Spleen (tissue), 11 donors: ENCODE measurements at regions not wholly inside any gene's neighbourhood (a gene's known extent, or its start where the extent isn't known, plus 50 kb on each side); places are given as distances from the start of the nearest gene placed in this dataset.

ENCODE experiments used
- DNase-seq: peaks from one replicate; pipeline ENCODE4 v3.0.0-alpha.2; 2020
- H3K27ac ChIP-seq, 8 donors: fragments of 200-600 bp; sonication (generic) in 7 of 8; 1 replicate in 4 of 8; 2 replicates in 4 of 8; pipeline versions ENCODE4 v1.5.0 to v1.8.0; 2016 to 2021; ENCODE audit warnings: inconsistent platforms in 4 of 8, mild to moderate bottlenecking in 4 of 8, moderate library complexity in 1 of 8
- H3K27me3 ChIP-seq, 7 donors: fragments of 200-600 bp; sonication (generic) in 6 of 7; replicated peaks in 1 of 7; 1 replicate in 4 of 7; 2 replicates in 3 of 7; pipeline versions ENCODE4 v1.5.0 to v1.8.0; 2016 to 2021; ENCODE audit warnings: inconsistent platforms in 3 of 7, mild to moderate bottlenecking in 1 of 7
- H3K36me3 ChIP-seq, 6 donors: fragments of 200-600 bp; sonication (generic) in 5 of 6; 1 replicate in 4 of 6; 2 replicates in 2 of 6; pipeline versions ENCODE4 v1.5.0 to v1.8.0; 2016 to 2021; ENCODE audit warnings: inconsistent platforms in 2 of 6
- H3K4me1 ChIP-seq, 6 donors: fragments of 200-600 bp; sonication (generic) in 5 of 6; 1 replicate in 3 of 6; 2 replicates in 3 of 6; pipeline versions ENCODE4 v1.5.0 to v1.8.0; 2016 to 2021; ENCODE audit warnings: inconsistent platforms in 3 of 6
- H3K4me3 ChIP-seq, 8 donors: fragments of 200-600 bp; sonication (generic) in 7 of 8; 1 replicate in 4 of 8; 2 replicates in 4 of 8; pipeline versions ENCODE4 v1.5.0 to v1.8.0; 2016 to 2021; ENCODE audit warnings: inconsistent platforms in 4 of 8, mild to moderate bottlenecking in 4 of 8, moderate library complexity in 2 of 8
- H3K9me3 ChIP-seq, 8 donors: fragments of 200-600 bp; sonication (generic) in 7 of 8; 1 replicate in 4 of 8; 2 replicates in 4 of 8; pipeline versions ENCODE4 v1.5.0 to v1.8.0; 2016 to 2021; ENCODE audit warnings: inconsistent platforms in 4 of 8
- CTCF ChIP-seq, 11 experiments: fragments of 200-600 bp in 7 of 11; fragments of 450-650 bp in 4 of 11; sonication (generic) in 4 of 11; IDR thresholded peaks in 8 of 11; conservative IDR thresholded peaks in 3 of 11; 1 replicate in 7 of 11; 2 replicates in 4 of 11; pipeline versions ENCODE4 v1.4.0 to v1.8.0; 2016 to 2021; ENCODE audit warnings: antibody characterized with exemption in 11 of 11, inconsistent platforms in 4 of 11, mild to moderate bottlenecking in 1 of 11
- POLR2A ChIP-seq, 3 donors: fragments of 450-650 bp; IDR thresholded peaks; one replicate each; pipeline ENCODE4 v1.5.1; 2017; ENCODE audit warnings: antibody characterized with exemption in 3 of 3, mild to moderate bottlenecking in 1 of 3
- POLR2AphosphoS5 ChIP-seq, 3 donors: sonication (generic); formaldehyde crosslinking; IDR thresholded peaks; one replicate each; pipeline ENCODE4 v1.5.1; 2017; ENCODE audit warnings: antibody characterized with exemption in 3 of 3
- WGBS, 5 donors: extraction: QIAGEN DNeasy Blood & Tissue Kit in 3 of 5; methylation state at CpG; one replicate each; pipeline versions ENCODE4 v1.1.5 to v1.1.7; 2013 to 2018; 5-methylcytosine and 5-hydroxymethylcytosine counted together
- intact Hi-C: fragments of 100-400 bp; cut with DNase I; formaldehyde crosslinking; loops from one replicate; pipeline ENCODE4 v1.15.0; 2023; ENCODE audit warnings: low total_unique reads
- donor health status: healthy with polysubstance abuse.
- donor health status: DM: no; HTN: no; CAD: no; lungs with moderate emphysema.
- donor health status: DM: no; HTN: no; CAD: no.
- donor health status: Bipolar disorder and iron deficiency.
- donor health status: healthy.
- donor health status: DM: no; HTN: no; CAD: no.
- donor health status: DM: yes; HTN: yes; CAD: no.

- H3K9me3 ChIP-seq = no peaks in the 10 kb centered on the region
- intact Hi-C loops = no loop called here
Measured at GRCh38 chr11:116459185-116460045, 313.4 kb downstream of the BUD13 start.

GRCh38 chr11:116458546-116458945 is 314.2 kb downstream of the BUD13 start:
- Histone ChIP-seq H3K4me1 (no peaks in the 10 kb centered on the region), H3K27me3 (peaks cover 0 to 24% (median 0%) of the 10 kb centered on the region in 7 donors), H3K9me3 (no peaks in the 10 kb centered on the region), H3K4me3 (no peak overlapping the region), H3K36me3 (no peaks in the 10 kb centered on the region), H3K27ac (no peak overlapping the region)
- intact Hi-C loops = no loop called here
- WGBS, 5 donors = 66 to 77% (median 69%) methylated on average over 4 of the region's 4 CpGs
- TF ChIP-seq POLR2A (IDR thresholded peaks at IDR 0.05) = no peak
- no peak for TF ChIP-seq POLR2AphosphoS5 (IDR thresholded peaks at IDR 0.05)
- no peak for TF ChIP-seq CTCF (IDR thresholded peaks at IDR 0.05 in 8 of 11, conservative IDR thresholded peaks at IDR 0.05 in 3 of 11)
- DNase-seq = no peak

More at GRCh38 chr11:116459185-116460045, 313.4 kb downstream of the BUD13 start:
- 57 to 69% (median 60%) methylated on average over 13 of the region's 13 CpGs for WGBS, 5 donors
- Histone ChIP-seq H3K36me3 (no peaks in the 10 kb centered on the region), H3K4me1 (no peaks in the 10 kb centered on the region), H3K27me3 (peaks cover 0 to 28% (median 0%) of the 10 kb centered on the region in 7 donors), H3K4me3 (no peak overlapping the region), H3K27ac (no peak overlapping the region)
- no peak for DNase-seq
- no peak for TF ChIP-seq CTCF (IDR thresholded peaks at IDR 0.05 in 8 of 11, conservative IDR thresholded peaks at IDR 0.05 in 3 of 11)
- no peak for TF ChIP-seq POLR2AphosphoS5 (IDR thresholded peaks at IDR 0.05)
- TF ChIP-seq POLR2A (IDR thresholded peaks at IDR 0.05) = no peak

- WGBS, 5 donors = 53 to 75% (median 60%) methylated on average over 9 to 10 of the region's 10 CpGs
- intact Hi-C loops = no loop called here
- Histone ChIP-seq H3K36me3 (no peaks in the 10 kb centered on the region), H3K27me3 (peaks cover 0 to 23% (median 0%) of the 10 kb centered on the region in 7 donors), H3K9me3 (no peaks in the 10 kb centered on the region), H3K27ac (no peak overlapping the region), H3K4me3 (no peak overlapping the region), H3K4me1 (no peaks in the 10 kb centered on the region)
- TF ChIP-seq POLR2AphosphoS5 (IDR thresholded peaks at IDR 0.05) (no peak), CTCF (IDR thresholded peaks at IDR 0.05 in 8 of 11, conservative IDR thresholded peaks at IDR 0.05 in 3 of 11) (no peak), POLR2A (IDR thresholded peaks at IDR 0.05) (no peak)
- DNase-seq = no peak
Measured at GRCh38 chr11:116457336-116458007, 315.3 kb downstream of the BUD13 start.

GRCh38 chr11:116454951-116455350 is 317.8 kb downstream of the BUD13 start:
- Histone ChIP-seq H3K4me3 (no peak overlapping the region), H3K36me3 (no peaks in the 10 kb centered on the region), H3K4me1 (no peaks in the 10 kb centered on the region), H3K9me3 (peaks cover 0 to 15% (median 8%) of the 10 kb centered on the region in 8 donors), H3K27me3 (peaks cover 0 to 7% (median 0%) of the 10 kb centered on the region in 7 donors), H3K27ac (no peak overlapping the region)
- TF ChIP-seq POLR2AphosphoS5 (IDR thresholded peaks at IDR 0.05) (no peak), CTCF (IDR thresholded peaks at IDR 0.05 in 8 of 11, conservative IDR thresholded peaks at IDR 0.05 in 3 of 11) (no peak), POLR2A (IDR thresholded peaks at IDR 0.05) (no peak)
- WGBS, 5 donors = 83 to 100% (median 83%) methylated on average over 1 of the region's 1 CpG
- intact Hi-C loops = loop anchor here (5.0 kb wide), 1 partner anchor 237 kb away; no protein-coding TSS in a partner anchor
- no peak for DNase-seq
